D721Med (cell line): ENCODE measurements at regions not wholly inside any gene's neighbourhood (a gene's known extent, or its start where the extent isn't known, plus 50 kb on each side); places are given as distances from the start of the nearest gene placed in this dataset.
"Not testable (repeated sequence)": the region's sequence is repeated elsewhere in the genome, so short reads cannot be mapped to it uniquely, and the experiment has no call there.

Source experiments
- DNase-seq: peaks from one replicate; pipeline ENCODE4 v3.0.0; 2011; ENCODE audit warnings: low spot score; ENCODE audit not compliant: insufficient read length
- FAIRE-seq: peaks from 2 replicates; lab custom pipeline; 2011; peaks lifted over from hg19 to GRCh38; lab: Jason Lieb, UNC
- TF ChIP-seq, protein P1 (sequence below): IDR thresholded peaks from 2 replicates; pipeline ENCODE4 v1.5.1; 2012; ENCODE audit warnings: mild to moderate bottlenecking, control low read depth; ENCODE audit not compliant: insufficient read depth; ENCODE audit errors: missing control alignments

DNA sequence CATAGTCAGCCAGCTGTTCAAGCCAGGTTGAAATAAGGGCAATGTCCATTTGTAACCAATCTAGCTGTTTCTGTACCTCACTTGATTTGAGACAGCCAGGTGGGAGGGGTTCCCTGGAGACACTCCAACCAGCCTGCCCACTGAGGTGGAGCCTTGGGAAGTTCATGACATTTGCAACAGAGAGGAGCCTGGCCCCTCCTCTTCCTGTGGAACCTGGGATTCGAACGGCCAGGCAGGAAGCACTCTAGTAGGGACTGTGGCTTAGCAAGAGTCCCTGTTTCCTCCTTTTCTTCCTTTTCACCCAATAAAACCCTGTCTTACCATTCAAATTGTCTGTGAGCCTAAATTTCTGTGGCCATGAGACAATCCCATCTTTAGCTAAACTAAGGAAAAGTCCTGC lies 312.3 kb upstream of the NMUR2 start:
- no peak for DNase-seq
- TF ChIP-seq, protein P1, sequence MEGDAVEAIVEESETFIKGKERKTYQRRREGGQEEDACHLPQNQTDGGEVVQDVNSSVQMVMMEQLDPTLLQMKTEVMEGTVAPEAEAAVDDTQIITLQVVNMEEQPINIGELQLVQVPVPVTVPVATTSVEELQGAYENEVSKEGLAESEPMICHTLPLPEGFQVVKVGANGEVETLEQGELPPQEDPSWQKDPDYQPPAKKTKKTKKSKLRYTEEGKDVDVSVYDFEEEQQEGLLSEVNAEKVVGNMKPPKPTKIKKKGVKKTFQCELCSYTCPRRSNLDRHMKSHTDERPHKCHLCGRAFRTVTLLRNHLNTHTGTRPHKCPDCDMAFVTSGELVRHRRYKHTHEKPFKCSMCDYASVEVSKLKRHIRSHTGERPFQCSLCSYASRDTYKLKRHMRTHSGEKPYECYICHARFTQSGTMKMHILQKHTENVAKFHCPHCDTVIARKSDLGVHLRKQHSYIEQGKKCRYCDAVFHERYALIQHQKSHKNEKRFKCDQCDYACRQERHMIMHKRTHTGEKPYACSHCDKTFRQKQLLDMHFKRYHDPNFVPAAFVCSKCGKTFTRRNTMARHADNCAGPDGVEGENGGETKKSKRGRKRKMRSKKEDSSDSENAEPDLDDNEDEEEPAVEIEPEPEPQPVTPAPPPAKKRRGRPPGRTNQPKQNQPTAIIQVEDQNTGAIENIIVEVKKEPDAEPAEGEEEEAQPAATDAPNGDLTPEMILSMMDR, result no peak
- no peak for FAIRE-seq

DNA sequence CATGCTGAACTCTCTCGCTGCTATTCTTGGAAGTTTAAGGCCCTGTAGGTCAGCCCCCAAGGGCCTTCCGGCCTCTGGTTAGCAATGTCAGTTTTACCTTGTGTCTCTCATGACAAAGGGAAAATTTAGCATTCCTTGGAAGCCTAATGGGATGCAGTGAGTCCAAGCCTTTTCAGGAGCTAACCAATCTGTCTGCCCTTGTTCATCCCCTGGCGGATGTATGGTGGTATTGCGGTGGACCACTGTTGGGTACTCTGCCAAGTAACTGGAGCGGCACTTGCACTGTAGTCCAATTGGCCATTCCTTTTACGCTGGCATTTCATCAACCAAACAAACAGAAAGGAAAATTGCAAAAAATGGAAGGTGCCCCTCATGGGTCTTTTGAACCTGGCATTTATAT lies 318.4 kb upstream of the NMUR2 start:
- FAIRE-seq, result no peak
- no peak for DNase-seq
- TF ChIP-seq, protein P1, result no peak

DNA sequence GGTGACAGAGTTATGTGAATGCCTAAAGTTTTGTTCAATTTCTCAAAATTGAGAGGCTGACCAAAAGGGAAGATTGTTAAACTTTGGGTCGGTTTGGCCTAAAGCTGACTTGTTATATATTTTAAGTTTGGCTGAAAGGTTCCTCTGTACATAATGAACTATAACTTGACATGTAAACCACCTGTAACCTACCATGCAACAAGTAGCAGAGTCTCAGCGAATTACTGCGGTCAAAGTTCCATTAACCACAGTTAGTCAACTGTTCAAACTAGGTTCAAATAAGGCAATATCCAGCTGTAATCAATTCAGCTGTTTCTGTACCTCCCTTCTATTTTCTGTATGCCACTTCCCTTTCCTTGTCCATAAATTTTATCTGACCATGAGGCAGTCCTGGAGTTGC lies 325.1 kb upstream of the NMUR2 start:
- FAIRE-seq (no peak), DNase-seq (no peak)
- TF ChIP-seq, protein P1, result no peak

DNA sequence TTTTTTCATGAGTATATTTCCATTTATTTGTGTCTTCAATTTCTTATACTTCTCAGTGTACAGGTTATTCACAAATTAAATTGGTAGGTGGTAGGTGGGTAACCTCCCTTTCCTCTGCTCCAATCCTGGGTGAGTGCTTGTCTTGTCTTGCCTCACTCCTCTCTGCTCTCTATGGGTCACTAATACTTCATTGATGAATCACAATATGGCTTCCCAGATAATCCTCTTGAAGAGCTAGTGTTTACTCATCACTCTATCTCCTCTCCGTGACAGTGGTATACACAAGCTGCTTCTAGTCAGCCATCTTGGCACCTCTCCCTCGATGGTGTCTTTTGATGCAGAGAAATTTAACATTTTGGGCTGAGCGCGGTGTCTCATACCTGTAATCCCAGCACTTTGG lies 331.8 kb upstream of the NMUR2 start:
- FAIRE-seq, result no peak
- DNase-seq, result no peak
- TF ChIP-seq, protein P1, result no peak

- TF ChIP-seq, protein P1, result no peak
- FAIRE-seq (no peak), DNase-seq (no peak)
Measured at GRCh38 chr5:152739916-152740315, 334.8 kb upstream of the NMUR2 start.

GRCh38 chr5:152741126-152741525 lies 336.0 kb upstream of the NMUR2 start:
- FAIRE-seq, DNase-seq: not testable (repeated sequence)

- not testable (repeated sequence) for FAIRE-seq, DNase-seq
Measured at GRCh38 chr5:152787709-152788217, 382.7 kb upstream of the NMUR2 start.

DNA sequence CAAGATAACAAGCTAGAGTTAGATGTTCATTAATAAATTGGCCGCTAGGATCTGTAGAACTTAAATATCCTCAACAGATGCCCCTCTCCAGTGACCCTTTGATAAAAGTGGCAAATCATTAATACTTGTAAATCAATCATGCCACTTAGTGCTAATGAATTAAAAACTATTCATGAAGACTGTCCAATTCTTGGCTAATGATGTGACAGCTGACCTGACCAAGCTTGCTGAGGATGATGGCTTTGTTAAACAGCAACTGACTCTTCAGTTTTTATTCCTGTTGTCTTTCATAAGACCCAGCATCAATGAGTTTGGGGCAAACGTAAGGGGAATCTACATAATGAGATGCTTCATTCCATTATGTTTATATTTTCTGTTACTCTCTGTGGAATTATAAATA lies 396.8 kb upstream of the NMUR2 start:
- DNase-seq (no peak), FAIRE-seq (no peak)
- TF ChIP-seq, protein P1, result no peak
